Activated T-helper 1 cell treated with anti-CD3 and anti-CD28 coated beads, Interleukin-2, amount 50 U/mL, for 16 hours (primary cell): ENCODE measurements at regions not wholly inside any gene's neighbourhood (a gene's known extent, or its start where the extent isn't known, plus 50 kb on each side); places are given as distances from the start of the nearest gene placed in this dataset.

Experiments used
- DNase-seq, 2 donors: peaks; one replicate each; pipeline ENCODE4 v3.0.0-alpha.2; 2020; ENCODE audit warnings: low read depth in 1 of 2, low spot score in 1 of 2

DNA sequence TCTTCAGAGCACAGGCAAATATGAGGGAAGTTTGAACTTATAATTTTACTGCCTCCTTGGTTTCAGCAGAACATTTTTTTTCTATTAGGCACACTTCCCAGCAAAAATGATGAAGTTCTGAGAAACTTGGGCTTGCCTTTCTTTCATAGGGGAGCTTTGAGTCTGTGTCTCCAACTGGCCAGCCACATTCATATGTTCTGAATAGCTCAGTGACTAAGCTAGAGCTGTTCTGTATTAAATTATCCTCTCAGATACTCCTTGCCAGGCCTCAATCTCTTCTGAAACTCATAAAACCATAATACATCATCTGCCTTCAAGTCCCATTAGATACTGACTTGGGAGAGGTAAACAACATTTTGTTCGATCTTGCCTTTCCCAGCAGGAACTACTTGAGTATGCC lies 476.5 kb downstream of the GPAM start:
- DNase-seq, result no peak

DNA sequence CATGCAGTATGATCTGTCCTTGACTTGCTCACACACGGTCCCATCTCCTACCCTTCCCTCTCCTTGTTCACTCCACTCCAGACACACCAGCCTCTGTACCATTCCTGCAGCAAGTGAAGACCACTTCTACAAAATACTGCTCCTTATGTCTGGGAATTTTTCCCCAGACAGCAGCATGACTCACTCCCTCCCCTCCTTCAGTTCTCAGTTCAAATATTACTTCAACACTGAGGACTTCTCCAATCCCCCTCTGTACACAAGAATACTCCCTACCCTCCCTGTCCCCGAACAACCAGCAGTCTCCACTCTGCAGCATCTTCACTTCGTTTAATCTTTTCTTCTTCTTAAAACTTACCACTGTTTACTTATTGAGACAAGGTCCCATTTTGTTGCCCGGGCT lies 474.0 kb downstream of the GPAM start:
- no peak for DNase-seq

DNA sequence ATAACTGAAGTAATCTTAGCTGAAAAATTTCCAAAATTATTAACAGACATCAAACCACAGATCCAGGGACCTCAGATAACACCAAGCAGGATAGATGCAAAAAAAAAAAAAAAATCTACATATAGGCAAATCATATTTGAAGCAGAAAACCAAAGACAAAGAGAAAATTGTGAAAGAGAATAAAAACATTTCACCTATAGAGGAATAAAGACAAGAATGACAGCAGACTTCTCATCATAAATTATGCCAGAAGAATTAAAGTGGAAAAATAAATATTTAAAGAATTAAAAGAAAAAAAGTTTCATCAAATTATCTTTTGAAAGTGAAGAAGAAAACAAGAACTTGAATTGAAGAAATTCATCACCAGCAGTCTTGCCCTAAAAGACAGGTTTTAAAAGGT lies 467.5 kb downstream of the GPAM start:
- DNase-seq, result no peak

DNA sequence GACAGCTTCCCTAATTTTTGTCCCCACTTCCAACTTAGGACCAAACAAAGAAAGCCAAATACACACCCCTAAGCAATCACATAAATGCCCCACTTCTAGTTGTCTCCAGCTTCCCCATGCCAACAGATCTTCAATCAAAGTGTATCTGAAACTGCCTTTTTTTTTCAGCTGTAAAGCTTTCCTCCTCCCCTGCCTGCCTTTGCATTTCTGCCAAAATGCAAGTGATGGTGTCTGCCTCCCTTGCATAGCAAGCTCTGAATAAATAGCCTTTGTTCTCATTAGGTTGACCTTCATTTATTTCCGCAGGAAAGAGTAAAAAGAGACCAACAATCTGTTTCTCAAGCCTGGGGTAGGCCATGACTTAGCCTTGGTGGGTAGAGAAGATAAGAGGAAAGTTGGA lies 459.4 kb downstream of the GPAM start:
- DNase-seq, result no peak

DNA sequence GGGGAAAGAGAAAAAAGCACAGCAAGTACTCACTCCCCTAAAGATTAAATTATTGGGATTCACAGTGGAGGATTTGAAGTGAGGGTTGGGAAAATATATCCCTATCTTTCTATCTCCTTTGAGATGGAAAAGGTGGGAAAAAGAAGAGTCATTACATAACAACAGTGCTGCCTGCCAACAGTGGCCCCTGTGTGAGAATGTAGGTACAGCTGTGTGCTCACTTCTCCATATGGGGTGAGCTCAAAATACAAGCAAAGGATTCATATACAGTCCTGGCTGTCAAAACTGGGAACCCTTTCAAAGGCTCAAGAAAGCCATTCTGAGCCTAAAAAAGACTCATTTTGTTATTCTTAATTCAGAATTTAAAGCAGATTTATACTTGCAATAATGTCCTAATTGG lies 458.5 kb downstream of the GPAM start:
- no peak for DNase-seq

DNA sequence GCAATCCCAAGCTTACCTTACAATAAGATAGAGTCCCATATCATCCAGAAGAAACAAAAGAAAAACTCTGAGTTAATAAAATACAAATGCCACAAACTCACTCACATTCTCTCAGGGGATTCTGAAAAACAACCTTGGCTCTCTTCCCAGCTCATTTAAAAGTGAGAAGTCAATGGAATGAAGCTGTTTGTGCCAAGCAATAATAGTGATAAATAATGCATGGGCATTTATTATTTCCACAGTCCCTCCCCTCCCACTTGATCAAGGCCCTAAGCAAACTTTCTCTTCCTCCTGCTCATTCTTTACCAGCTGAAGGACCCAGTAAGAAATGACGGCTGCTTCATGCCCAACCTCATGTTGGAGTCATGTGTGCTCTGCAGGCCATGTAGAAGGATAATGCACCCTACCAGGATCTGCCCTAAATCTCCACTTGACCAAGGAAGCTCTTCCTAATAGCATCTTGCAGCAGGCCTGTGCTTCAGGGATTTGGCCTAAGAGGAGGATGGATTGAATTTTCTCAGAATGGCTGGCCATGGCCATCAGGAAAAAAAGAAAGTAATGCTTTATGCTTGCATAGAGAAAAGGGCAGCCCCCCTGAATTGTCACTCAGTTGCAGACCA lies 451.3 kb downstream of the GPAM start:
- no peak for DNase-seq

DNA sequence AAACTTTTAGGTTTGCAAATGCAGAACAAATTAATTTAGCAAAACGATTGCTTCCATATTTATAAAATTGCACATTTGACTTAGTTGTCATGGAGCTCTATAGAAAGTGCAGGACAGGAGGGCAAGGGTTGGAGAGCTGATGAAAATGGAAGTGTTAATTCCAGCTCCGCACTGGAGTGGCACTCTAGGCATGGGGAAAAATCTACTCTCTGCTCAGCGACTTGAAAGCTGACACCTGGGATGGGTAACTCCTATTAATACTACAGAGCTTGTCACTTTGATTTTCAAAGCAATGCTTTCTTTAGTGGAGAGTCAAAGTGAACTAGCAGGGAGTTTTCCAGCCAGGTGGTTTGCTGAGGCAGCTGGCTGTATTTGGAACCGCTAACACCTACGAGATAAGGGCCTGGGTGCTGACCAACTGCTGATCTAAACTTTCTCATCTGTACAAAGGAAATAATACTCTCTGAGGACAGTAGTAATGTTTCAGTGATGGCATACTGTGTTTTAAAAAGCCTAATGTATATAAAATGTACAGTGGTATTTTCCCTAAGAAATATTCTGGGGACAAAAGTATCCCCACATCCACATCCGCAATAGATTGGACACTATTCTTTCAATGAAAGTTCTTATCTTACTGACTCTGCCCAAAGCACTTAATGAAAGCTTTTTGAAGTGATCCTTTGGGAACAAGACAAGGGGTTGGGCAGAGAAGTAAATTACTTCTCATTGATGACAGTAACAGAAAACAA lies 444.3 kb downstream of the GPAM start:
- DNase-seq, result no peak

DNA sequence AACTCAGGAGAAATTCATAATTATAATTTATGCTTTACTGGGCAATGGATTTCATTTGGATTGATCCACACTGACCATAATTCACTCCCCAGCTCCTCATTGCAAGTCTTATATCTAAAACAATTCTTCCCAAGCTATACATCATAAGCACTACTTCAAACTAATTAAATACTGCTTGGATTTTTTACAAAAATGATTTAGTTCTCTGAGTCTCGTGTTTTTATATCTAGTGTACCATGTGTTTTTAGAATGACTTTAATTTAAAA lies 443.8 kb downstream of the GPAM start:
- DNase-seq, result no peak

DNA sequence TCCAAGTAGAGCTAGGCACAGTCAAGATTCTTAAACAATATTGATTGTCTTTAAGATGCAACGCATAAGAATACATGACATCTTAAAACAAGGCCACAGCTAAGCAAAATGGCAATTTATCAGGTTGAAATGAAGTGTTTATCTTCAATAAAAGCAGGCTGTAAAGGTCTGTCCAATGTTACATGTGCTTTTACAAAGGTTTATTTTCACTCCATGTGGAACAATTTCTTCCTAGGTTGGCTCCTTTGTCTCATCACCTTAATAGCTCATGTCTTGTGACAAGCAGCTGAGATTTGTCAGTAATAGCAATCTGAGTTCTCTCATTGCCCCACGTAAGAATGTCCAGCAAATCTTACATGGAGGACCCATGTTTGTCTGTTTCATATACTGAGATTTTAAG lies 437.6 kb downstream of the GPAM start:
- no peak for DNase-seq

DNA sequence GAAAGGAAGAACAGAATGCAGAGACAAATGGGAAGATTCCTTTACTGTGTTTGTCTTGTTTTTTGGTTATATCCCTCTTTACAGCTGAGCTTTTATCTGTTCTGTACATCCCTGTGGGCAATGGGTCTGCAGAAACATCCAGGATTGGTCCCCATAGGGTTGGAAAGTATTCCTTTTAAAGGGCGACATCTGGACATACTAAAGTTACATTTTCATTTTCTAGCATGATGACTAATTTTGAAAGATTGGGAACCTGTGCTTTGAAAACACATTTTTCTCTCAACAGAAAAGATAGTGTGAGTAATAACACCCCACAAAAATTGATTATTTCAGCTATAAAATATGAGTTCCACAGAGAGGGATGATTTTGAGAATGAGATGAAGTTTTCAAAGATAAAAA lies 435.8 kb downstream of the GPAM start:
- no peak for DNase-seq

DNA sequence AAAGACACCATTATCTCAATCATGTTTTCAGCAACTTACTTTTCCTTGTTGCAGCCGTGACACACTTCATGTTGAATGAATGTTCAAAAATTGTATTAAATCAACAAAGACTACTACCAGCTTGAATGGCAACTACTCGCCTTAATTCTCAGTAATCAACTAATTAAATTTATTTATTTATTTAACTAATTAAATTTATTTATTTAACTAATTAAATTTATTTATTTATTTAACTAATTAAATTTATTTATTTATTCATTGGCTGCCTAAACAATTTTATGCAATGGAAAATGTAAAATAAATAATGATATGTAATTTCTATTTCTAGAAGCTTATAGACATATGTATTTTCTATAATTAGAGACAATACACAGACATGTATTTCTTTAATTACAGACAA lies 435.4 kb downstream of the GPAM start:
- no peak for DNase-seq

DNA sequence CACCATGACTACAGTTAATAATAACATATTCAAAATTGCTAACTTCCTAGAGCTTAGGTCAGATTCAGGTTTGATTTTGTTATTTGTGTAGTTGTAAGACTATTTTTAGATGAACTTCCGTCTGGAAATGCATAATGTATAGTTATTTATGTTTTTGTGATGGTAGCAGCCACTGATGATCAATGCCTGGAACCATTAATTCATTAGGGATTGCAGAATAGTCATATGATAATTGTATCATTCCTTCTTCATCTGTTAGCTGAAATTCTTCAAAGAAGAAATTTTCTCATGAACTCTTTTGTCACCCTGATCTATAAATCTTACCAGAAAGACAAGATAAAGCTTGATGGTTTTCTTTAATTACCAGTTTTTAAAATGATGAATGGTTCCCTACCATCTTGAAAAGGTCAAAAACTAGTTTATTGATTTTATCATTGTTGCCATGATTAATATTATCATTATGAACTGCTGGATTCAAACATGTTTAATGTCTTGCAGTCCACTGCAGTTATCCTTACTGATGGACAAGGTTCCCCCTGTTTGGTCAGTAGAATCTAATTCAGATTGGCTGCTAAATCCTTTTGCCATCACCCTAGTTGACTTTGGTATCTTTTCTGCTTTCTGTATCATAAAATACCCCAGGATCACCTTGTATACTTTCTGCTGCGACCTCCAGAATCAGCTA lies 433.3 kb downstream of the GPAM start:
- DNase-seq, result no peak

DNA sequence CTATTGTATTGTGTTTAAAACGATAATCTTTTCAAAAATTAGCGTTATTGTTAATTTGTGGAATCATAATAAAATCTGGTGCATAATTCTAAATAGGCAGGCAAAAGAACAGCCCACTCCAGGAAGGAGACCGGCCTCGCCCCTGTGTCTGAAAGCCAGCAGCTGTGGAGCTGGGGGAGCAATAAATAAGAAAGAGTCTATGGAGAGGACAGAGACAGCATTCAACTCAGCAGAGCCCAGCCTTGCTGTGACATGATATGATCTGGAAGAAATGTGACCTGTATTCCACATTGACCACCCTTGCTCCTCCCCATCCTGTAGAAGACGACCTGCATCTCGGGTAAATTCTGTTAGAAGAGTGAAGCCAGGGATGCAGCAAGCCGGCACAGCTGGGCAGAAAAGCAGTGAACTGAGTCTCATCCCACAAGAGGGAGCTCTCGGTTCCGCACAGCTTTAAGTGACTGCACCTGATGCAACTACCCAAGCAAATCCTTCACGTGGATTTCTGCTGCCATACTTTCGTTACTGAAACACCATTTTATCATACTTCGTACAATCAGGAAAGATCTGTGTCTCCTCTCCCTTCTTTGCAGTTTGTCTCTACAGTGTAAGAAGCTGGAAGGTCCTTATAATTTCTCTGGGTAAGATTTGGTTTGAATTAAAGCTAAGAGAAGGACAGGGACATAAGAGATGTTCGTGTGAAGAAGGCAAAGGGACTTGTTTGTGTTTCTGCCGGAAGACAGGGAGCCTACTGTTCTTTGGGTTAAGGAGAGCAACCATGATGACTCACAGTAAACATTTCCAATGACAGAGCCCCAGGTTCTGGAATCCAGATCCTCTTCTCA lies 427.1 kb downstream of the GPAM start:
- no peak for DNase-seq

DNA sequence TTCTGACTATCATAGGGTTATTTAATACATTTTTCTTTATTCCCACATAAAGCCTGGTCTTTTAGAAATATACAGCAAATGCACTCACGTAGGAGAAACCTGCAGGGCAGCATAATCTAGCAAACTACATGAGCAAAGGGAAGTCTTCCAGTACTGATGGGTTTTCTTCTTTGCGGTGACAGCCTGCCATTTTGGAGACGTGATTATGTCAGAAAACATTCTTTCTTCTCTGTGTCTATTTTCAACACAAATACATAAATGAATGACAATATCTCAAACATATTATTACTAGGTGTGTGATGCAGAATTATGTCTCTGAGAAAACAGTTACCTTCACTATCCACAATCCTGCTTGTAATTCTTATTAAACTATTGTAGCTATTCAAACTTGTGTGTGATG lies 425.0 kb downstream of the GPAM start:
- no peak for DNase-seq

DNA sequence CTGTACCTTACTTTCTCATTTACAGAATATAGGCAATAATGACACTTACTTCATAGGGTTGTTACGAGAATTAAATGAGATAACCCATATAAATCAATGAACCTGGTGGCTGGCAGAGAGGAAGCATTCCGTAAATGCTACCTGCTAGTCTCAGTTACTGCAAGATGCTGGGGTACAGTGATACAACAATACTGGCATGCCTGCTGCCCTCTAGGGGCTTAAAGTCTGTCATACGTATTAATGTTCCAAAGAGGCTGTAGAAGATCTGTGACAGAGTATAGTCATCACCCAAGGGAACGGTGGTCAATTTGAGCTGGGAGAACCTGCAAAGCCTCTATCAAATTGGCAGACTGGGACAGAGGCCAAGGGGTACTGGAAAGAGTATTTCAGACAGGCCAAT lies 421.5 kb downstream of the GPAM start:
- no peak for DNase-seq

DNA sequence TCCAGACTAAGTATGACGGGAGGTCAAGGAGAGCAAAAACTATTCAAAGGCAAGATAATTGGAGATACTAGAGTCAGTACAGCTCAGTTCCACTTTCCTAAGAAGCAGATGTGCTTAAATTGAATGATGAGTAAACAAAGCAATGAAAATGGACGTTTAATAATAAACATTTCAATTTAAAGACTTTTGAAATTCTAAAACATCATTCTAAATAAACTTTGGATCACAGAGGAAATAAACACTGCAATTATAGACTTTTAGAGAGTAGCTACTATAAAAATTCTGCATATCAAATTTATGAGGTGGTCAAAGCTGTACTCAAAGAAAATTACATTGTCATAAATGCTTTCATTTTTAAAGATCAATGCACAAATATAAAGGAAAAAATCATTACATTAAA lies 418.3 kb downstream of the GPAM start:
- no peak for DNase-seq

DNA sequence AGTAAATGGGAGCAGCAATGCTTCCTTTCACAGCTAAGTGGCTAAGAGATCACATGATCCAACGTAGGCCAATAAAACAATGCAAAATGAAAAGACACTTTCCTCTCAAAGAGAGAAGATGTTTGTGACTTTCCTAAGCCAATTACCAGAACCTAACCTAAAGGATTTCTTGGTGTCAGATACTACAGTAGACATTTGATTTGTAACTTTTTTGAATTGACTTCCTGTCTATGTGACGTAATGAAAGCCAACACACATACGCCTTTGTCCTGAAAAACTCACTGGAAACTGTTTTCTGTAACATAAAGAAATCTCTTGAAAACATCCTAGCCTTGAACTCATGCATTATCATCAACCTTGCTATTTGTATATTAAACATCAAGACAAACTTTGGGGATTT lies 417.1 kb downstream of the GPAM start:
- no peak for DNase-seq

DNA sequence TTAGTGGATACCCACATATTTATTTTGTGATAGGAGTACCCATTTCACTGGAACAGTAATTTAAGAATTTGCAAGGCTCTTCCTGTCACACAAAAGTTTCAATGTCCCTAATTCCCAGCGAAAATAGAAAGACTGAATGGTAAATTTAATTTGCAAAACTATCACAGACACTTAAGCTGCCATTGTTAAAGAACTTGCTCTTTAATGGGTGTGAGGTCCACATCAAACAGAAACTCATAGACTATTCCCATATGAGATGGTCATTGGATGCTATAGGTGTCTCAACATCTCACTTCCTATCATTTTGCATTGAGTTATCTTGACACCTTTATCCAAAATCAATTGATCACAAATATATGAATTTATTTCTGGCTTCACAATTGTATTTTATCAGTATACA lies 415.9 kb downstream of the GPAM start:
- DNase-seq, result no peak

DNA sequence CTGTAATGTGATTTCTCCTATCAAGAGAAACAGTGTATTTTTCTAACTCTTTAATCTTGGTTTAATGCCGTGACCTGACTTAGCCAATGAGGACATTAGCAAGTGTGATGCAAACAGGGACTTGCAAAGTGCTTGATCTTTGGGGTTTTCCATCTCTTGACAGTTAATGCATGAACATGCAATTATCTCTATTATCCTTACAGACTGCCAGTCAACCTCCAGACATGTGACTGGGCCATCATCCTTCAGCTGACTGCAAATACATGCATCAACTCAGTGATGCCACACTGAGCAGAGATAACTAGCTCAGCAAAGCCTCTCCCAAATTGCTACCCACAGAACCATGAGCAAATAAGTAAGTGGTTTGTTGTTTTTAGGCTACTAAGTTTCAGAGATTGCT lies 409.6 kb downstream of the GPAM start:
- DNase-seq, result no peak

DNA sequence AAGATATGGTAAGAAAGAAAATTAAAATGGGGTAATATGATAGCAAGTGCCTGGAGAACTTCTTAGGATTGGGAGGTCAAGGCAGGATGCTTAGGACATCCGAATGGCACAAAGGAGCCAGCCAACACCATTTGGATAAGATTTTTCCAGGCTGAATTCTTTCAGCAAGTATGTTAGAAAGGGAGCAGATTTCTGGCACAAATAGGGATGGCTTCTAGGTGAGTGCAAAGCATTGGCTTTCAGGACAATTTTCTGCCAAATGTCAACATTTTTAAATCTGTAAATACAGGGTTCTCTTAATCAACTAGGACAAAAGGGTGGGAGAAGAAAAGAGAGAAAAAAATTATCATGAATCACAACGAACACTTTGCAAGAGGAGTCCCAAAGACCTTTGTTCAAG lies 409.1 kb downstream of the GPAM start:
- no peak for DNase-seq

DNA sequence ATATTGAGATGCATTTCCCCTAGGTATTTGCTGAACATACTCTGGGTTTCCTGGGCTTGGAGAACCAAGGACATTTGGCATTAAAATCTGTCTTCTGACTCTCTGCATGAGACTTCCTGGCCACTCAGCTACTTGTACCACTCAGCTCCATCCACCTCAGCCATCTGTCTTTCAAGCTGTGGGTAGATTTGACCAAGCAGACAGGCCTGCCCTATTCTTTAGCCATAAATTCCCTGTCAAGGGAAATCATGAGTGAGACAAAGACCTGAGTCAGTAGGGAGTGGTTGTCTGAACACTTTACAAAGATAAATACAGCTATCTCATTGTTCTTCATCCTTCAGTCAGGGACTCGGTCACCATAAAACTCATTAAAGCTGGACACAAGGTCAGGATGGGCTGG lies 399.1 kb downstream of the GPAM start:
- DNase-seq, result no peak

DNA sequence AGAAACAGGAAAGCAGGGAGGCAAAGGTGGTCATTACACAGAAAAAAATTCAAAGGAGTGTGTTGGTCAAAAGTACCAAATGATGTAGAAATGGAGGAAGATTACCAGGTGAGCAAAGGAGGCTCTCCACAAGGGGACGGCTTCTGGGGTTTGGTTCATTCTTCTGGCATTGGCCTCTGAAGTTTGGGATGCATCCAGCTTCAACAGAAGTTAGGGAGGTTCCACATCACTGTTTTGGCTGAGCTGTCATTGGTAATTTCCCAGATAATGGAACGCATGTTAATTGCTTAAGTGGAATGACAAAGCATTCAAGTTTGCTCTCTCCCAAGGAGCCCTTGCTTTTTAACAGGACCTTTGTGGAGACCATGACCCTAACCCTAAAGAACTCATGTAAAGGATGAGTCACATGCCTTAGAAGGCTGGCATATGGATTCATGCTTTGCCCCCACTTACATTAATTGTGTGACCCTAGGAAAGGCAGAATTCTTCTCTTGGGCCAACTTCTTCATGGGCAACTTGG lies 398.6 kb downstream of the GPAM start:
- no peak for DNase-seq
